Caco-2 (cell line): ENCODE measurements at regions not wholly inside any gene's neighbourhood (a gene's known extent, or its start where the extent isn't known, plus 50 kb on each side); places are given as distances from the start of the nearest gene placed in this dataset.

ENCODE experiments used
- BruUV-seq: library from RNA; stranded (reverse); fragments of 400-500 nt; replicated peaks from 2 replicates; lab custom pipeline; 2021; lab: Mats Ljungman, UMichigan
- CTCF ChIA-PET: fragments of 300-600 bp; sonication (Branson Sonifier 250); formaldehyde crosslinking; loops from one replicate; lab custom pipeline; 2022; ENCODE audit warnings: antibody characterized with exemption; lab: Charles Lee
- POLR2A ChIA-PET: fragments of 300-600 bp; sonication (Branson Sonifier 250); formaldehyde crosslinking; loops from one replicate; lab custom pipeline; 2022; ENCODE audit warnings: antibody characterized with exemption; lab: Charles Lee
- DNase-seq, 2 experiments: peaks; one replicate each; pipeline versions ENCODE4 v3.0.0 to v3.0.0-alpha.2; 2020 to 2022
- H3K27me3 ChIP-seq: replicated peaks from 2 replicates; pipeline ENCODE4 v1.6.0; 2011; ENCODE audit warnings: low read length; ENCODE audit not compliant: control insufficient read depth, insufficient read depth
- H3K36me3 ChIP-seq: 2 replicates; pipeline ENCODE4 v1.5.1; 2011; ENCODE audit warnings: low read length; ENCODE audit not compliant: control insufficient read depth, insufficient read depth
- H3K4me1 ChIP-seq: fragments of 250-450 bp; sonication (Bioruptor Pico); 2 replicates; pipeline ENCODE4 v1.5.1; 2020; ENCODE audit warnings: mild to moderate bottlenecking
- H3K4me3 ChIP-seq: 2 replicates; pipeline ENCODE4 v1.5.1; 2011; ENCODE audit warnings: low read depth, mild to moderate bottlenecking, control low read depth, low read length
- H3K9me3 ChIP-seq: fragments of 250-450 bp; sonication (Bioruptor Pico); 2 replicates; pipeline ENCODE4 v1.5.1; 2020; ENCODE audit warnings: mild to moderate bottlenecking, moderate library complexity
- H3K27ac Mint-ChIP-seq: one replicate; pipeline ENCODE4 v1.8.0; 2022; ENCODE audit warnings: mixed read lengths; ENCODE audit not compliant: unreplicated experiment
- H3K27me3 Mint-ChIP-seq: one replicate; pipeline ENCODE4 v1.8.0; 2022; ENCODE audit warnings: mixed read lengths; ENCODE audit not compliant: insufficient read depth, unreplicated experiment
- H3K36me3 Mint-ChIP-seq: one replicate; pipeline ENCODE4 v1.8.0; 2022; ENCODE audit warnings: mild to moderate bottlenecking, mixed read lengths; ENCODE audit not compliant: insufficient read depth, unreplicated experiment
- H3K4me1 Mint-ChIP-seq: one replicate; pipeline ENCODE4 v1.8.0; 2022; ENCODE audit warnings: low read depth, mixed read lengths; ENCODE audit not compliant: unreplicated experiment
- H3K4me3 Mint-ChIP-seq: one replicate; pipeline ENCODE4 v1.8.0; 2022; ENCODE audit warnings: mild to moderate bottlenecking, moderate library complexity, mixed read lengths; ENCODE audit not compliant: unreplicated experiment
- H3K9me3 Mint-ChIP-seq: one replicate; pipeline ENCODE4 v1.8.0; 2022; ENCODE audit warnings: mixed read lengths; ENCODE audit not compliant: unreplicated experiment
- CTCF ChIP-seq, 2 experiments: fragments of 200-600 bp in 1 of 2; IDR thresholded peaks; 1 replicate in 1 of 2; 2 replicates in 1 of 2; pipeline versions ENCODE4 v1.5.1 to v1.8.0; 2011 to 2022; ENCODE audit warnings: antibody characterized with exemption in 1 of 2, control low read depth in 1 of 2, inconsistent platforms in 1 of 2, low read depth in 1 of 2, low read length in 1 of 2, mild to moderate bottlenecking in 1 of 2, moderate library complexity in 1 of 2; ENCODE audit not compliant: insufficient read depth in 1 of 2, severe bottlenecking in 1 of 2, unreplicated experiment in 1 of 2
- intact Hi-C: fragments of 100-400 bp; cut with micrococcal nuclease; formaldehyde crosslinking; loops from one replicate; pipeline ENCODE4 v1.10.0; 2022; ENCODE audit not compliant: unreplicated experiment

DNA sequence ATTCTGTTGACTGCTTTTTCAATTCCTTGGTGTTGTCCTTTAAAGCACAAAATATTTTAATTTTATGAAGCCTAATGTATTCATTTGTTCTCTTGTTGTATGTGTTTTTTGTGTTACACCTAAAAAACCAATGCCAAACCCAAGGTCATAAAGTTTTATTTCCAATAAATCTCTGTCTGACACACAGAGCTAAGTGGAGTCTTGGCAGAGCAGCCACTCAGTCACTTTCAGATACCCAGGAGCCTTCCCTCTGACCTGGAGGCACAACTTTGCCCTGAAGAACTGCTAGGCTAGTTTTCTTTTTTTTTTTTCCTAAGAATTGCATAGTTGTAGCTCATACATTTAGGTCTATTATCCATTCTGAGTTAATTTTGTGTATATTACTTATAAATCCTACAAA lies 71.2 kb upstream of the BCL9 start:
- no peak for DNase-seq
- BruUV-seq, result no TSS peak
- H3K9me3 Mint-ChIP-seq, result no peaks in the 10 kb centered on the region
- 0 out of 2 replicates have a peak, but pooled peaks cover 3% of the 10 kb centered on the region for H3K4me1 ChIP-seq
- no peaks in the 10 kb centered on the region for H3K36me3 ChIP-seq
- no peaks in the 10 kb centered on the region for H3K36me3 Mint-ChIP-seq
- H3K27me3 Mint-ChIP-seq, result peaks cover 22% of the 10 kb centered on the region
- CTCF ChIA-PET, result no interaction called here
- no peak overlapping the region for H3K4me3 Mint-ChIP-seq
- no peaks in the 10 kb centered on the region for H3K27me3 ChIP-seq
- no peak overlapping the region for H3K4me3 ChIP-seq
- no peak overlapping the region for H3K27ac Mint-ChIP-seq
- intact Hi-C loops, result no loop called here
- peaks cover 7% of the 10 kb centered on the region for H3K4me1 Mint-ChIP-seq
- POLR2A ChIA-PET, result no interaction called here
- no peak for TF ChIP-seq CTCF (IDR thresholded peaks at IDR 0.05; ENCODE audit: insufficient read depth in 1 of 2, low read depth in 1 of 2, low read length in 1 of 2, severe bottlenecking in 1 of 2, unreplicated experiment in 1 of 2)
- H3K9me3 ChIP-seq, result no peaks in the 10 kb centered on the region

- BruUV-seq, result no TSS peak
- intact Hi-C loops, result no loop called here
- Mint-ChIP-seq H3K4me1 (peaks cover 7% of the 10 kb centered on the region), H3K4me3 (no peak overlapping the region), H3K9me3 (no peaks in the 10 kb centered on the region), H3K27me3 (peaks cover 3% of the 10 kb centered on the region), H3K36me3 (no peaks in the 10 kb centered on the region), H3K27ac (no peak overlapping the region)
- H3K4me1 ChIP-seq, result 0 out of 2 replicates have a peak, but pooled peaks cover 3% of the 10 kb centered on the region
- no peak overlapping the region for H3K4me3 ChIP-seq
- H3K36me3 ChIP-seq, result no peaks in the 10 kb centered on the region
- POLR2A ChIA-PET, result no interaction called here
- no peaks in the 10 kb centered on the region for H3K27me3 ChIP-seq
- H3K9me3 ChIP-seq, result no peaks in the 10 kb centered on the region
- DNase-seq, result no peak
- no peak for TF ChIP-seq CTCF (IDR thresholded peaks at IDR 0.05; ENCODE audit: insufficient read depth in 1 of 2, low read depth in 1 of 2, low read length in 1 of 2, severe bottlenecking in 1 of 2, unreplicated experiment in 1 of 2)
- CTCF ChIA-PET, result no interaction called here
These were observed 68.8 kb upstream of the BCL9 start for GRCh38 chr1:147472489-147472888.

DNA sequence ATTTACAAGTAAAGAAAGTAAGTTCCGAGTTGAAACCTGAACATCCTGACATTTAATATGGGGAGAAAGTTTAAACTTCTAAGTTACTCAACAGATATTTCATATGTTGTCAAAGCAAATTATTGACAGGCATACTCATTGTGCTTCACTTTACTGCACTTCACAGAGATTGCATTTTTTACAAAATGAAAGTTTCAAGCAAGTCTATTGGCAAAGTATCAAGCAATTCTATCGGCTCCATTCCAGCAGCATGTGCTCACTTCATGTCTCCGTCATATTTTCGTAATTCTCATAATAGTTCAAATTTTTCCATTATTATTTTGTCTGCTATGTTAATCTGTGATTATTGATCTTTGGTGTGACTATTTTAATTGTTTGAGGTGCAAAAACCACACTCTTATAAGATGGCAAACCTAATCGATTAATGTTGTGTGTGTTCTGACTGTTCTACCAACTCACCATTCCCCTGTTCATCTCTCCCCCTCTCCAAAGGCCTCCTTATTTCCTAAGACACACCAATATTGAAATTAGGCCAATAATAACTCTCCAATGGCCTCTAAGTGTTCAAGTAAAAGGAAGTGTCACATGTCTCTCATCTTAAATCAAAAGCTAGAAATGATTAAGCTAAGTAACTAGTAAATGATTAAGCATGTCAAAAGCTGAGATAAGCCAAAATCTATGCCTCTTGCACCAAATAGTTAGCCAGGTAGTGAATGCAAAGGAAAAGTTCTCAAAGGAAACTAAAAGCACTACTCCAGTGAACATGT lies 68.2 kb upstream of the BCL9 start:
- Histone ChIP-seq H3K4me1 (0 out of 2 replicates have a peak, but pooled peaks cover 3% of the 10 kb centered on the region), H3K36me3 (no peaks in the 10 kb centered on the region), H3K4me3 (no peak overlapping the region), H3K9me3 (no peaks in the 10 kb centered on the region), H3K27me3 (no peaks in the 10 kb centered on the region)
- CTCF ChIA-PET, result no interaction called here
- TF ChIP-seq CTCF (IDR thresholded peaks at IDR 0.05; ENCODE audit: insufficient read depth in 1 of 2, low read depth in 1 of 2, low read length in 1 of 2, severe bottlenecking in 1 of 2, unreplicated experiment in 1 of 2), result no peak
- DNase-seq, result no peak
- H3K4me3 Mint-ChIP-seq, result no peak overlapping the region
- no TSS peak for BruUV-seq
- no peak overlapping the region for H3K27ac Mint-ChIP-seq
- POLR2A ChIA-PET, result no interaction called here
- intact Hi-C loops, result no loop called here
- H3K27me3 Mint-ChIP-seq, result no peaks in the 10 kb centered on the region
- H3K9me3 Mint-ChIP-seq, result no peaks in the 10 kb centered on the region
- no peaks in the 10 kb centered on the region for H3K36me3 Mint-ChIP-seq
- H3K4me1 Mint-ChIP-seq, result peaks cover 7% of the 10 kb centered on the region
